ENCODE measurements at regions not wholly inside any gene's neighbourhood (a gene's known extent, or its start where the extent isn't known, plus 50 kb on each side); places are given as distances from the start of the nearest gene placed in this dataset.

DNA sequence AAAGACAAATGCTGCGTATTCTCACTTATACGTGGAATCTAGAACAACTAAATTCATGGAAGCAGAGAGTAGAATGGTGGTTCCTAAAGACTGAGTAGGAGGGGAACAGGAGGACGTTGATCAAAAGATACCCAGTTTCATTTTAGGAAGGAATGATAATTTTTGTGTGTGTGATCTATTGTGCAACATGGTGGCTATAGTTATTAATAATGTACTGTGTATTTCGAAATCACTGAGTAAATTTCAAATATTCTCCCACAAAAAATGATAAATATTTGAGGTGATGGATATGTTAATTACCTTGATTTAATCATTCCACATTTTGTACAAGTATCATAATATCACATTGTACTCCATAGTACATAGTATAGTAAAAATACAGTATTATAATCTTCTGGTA, 187.5 kb downstream of the MOXD1 start:
- no peak overlapping the region for H3K4me3 ChIP-seq (ENCODE audit: insufficient read length, low read depth)
- no peak for DNase-seq (ENCODE audit: low read depth, low spot score)
- TF ChIP-seq SUZ12 (IDR thresholded peaks at IDR 0.05; ENCODE audit: extremely low read depth, insufficient read depth, insufficient read length) = no peak
- TF ChIP-seq YY1 (IDR thresholded peaks at IDR 0.05; ENCODE audit: insufficient read depth, insufficient read length) = no peak
- no peak for TF ChIP-seq ZNF274 (IDR thresholded peaks at IDR 0.05; ENCODE audit: low read depth, low read length)
- H3K36me3 ChIP-seq (ENCODE audit: insufficient read depth, insufficient read length, low read length) = no peaks in the 10 kb centered on the region
- H3K9ac ChIP-seq (ENCODE audit: insufficient read length, low read depth) = no peak overlapping the region
- no peaks in the 10 kb centered on the region for H3K4me1 ChIP-seq (ENCODE audit: insufficient read depth, insufficient read length)
- H3K9me3 ChIP-seq (ENCODE audit: insufficient read depth, low read length) = peaks cover 7% of the 10 kb centered on the region; the same call in 1 of the 2 replicates
- H3K27me3 ChIP-seq (ENCODE audit: insufficient read depth, insufficient read length) = no peaks in the 10 kb centered on the region

DNA sequence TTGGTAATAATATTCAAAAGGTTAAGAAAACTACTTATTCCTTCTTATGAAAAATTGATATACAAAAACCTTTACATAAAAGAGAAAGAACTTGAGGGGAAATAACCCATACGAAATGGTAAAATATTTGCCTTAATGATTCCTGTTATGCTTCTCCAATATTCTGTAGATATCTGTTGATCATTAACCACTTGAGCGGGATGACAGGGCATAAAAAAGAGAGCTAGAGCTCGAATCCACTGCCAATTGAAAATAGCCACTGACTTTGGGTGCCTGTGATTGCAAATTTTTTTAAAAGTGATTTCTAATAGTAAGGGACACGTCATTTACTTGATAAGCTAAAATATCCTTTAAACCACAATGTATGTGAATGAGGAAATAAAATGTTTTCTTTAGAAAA, 188.1 kb downstream of the MOXD1 start:
- Histone ChIP-seq H3K4me3 (ENCODE audit: insufficient read length, low read depth) (no peak overlapping the region), H3K27me3 (ENCODE audit: insufficient read depth, insufficient read length) (no peaks in the 10 kb centered on the region), H3K9ac (ENCODE audit: insufficient read length, low read depth) (no peak overlapping the region), H3K36me3 (ENCODE audit: insufficient read depth, insufficient read length, low read length) (no peaks in the 10 kb centered on the region), H3K9me3 (ENCODE audit: insufficient read depth, low read length) (peaks cover 7% of the 10 kb centered on the region; the same call in 1 of the 2 replicates), H3K4me1 (ENCODE audit: insufficient read depth, insufficient read length) (no peaks in the 10 kb centered on the region)
- TF ChIP-seq YY1 (IDR thresholded peaks at IDR 0.05; ENCODE audit: insufficient read depth, insufficient read length) (no peak), ZNF274 (IDR thresholded peaks at IDR 0.05; ENCODE audit: low read depth, low read length) (no peak), SUZ12 (IDR thresholded peaks at IDR 0.05; ENCODE audit: extremely low read depth, insufficient read depth, insufficient read length) (no peak)
- DNase-seq (ENCODE audit: low read depth, low spot score) = no peak

DNA sequence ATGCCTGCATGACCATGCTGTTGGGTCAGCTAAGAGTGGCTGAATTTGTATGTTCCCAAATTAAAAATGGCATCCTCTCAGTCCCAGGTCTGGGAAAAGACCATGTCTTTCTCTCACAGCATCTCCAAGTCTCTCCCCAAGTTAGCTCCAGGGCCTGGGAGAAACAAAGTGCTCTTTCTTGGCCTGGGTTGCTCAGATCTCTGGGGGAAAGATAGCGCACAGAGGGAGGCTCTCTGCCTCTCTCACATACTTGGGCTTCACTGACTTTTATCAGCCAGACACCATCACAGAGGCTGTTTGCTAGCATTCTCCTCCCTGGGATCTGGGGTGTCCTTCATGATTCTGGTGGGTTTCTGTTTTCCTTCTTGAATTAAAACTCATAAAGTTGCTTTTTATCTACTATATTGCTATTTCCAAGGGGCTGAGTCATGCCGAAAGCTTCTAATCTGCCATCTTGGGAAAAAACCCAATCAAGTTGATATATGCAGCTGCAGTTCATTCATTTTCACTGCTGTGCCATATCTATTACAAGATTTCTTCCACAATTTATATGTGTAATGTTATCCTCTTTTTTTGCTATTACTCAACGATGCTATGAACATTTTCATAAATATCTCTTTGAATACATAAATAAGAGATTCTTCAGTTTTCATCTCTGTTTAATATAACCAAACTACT, 190.2 kb downstream of the MOXD1 start:
- Histone ChIP-seq H3K27me3 (ENCODE audit: insufficient read depth, insufficient read length) (no peaks in the 10 kb centered on the region), H3K4me1 (ENCODE audit: insufficient read depth, insufficient read length) (no peaks in the 10 kb centered on the region), H3K4me3 (ENCODE audit: insufficient read length, low read depth) (no peak overlapping the region), H3K9ac (ENCODE audit: insufficient read length, low read depth) (no peak overlapping the region), H3K9me3 (ENCODE audit: insufficient read depth, low read length) (peaks cover 7% of the 10 kb centered on the region; the same call in 1 of the 2 replicates), H3K36me3 (ENCODE audit: insufficient read depth, insufficient read length, low read length) (no peaks in the 10 kb centered on the region)
- no peak for TF ChIP-seq ZNF274 (IDR thresholded peaks at IDR 0.05; ENCODE audit: low read depth, low read length)
- TF ChIP-seq SUZ12 (IDR thresholded peaks at IDR 0.05; ENCODE audit: extremely low read depth, insufficient read depth, insufficient read length) = no peak
- no peak for TF ChIP-seq YY1 (IDR thresholded peaks at IDR 0.05; ENCODE audit: insufficient read depth, insufficient read length)
- DNase-seq (ENCODE audit: low read depth, low spot score) = no peak

DNA sequence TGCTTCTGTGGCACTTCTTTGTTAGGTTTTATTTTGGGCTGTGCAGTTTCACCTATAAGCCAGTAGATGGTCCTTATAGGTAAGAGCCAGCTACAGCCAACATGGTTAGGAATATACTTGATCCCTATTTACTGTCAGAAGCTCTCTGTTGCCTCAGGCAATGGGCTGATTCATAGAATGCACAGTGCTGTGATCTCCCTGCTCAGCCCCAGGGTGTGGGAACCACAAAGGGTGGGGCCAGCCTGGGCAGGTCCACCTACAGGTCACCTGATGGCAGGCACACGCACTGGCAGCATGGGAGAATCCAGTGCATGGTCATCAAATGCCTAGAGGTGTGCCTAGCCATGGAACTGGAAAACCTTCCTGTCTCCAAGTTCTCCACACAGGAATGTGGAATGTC, 191.9 kb downstream of the MOXD1 start:
- Histone ChIP-seq H3K4me1 (ENCODE audit: insufficient read depth, insufficient read length) (no peaks in the 10 kb centered on the region), H3K4me3 (ENCODE audit: insufficient read length, low read depth) (no peak overlapping the region), H3K36me3 (ENCODE audit: insufficient read depth, insufficient read length, low read length) (no peaks in the 10 kb centered on the region), H3K9me3 (ENCODE audit: insufficient read depth, low read length) (peaks cover 7% of the 10 kb centered on the region; the same call in 1 of the 2 replicates), H3K27me3 (ENCODE audit: insufficient read depth, insufficient read length) (no peaks in the 10 kb centered on the region), H3K9ac (ENCODE audit: insufficient read length, low read depth) (no peak overlapping the region)
- DNase-seq (ENCODE audit: low read depth, low spot score) = no peak
- TF ChIP-seq SUZ12 (IDR thresholded peaks at IDR 0.05; ENCODE audit: extremely low read depth, insufficient read depth, insufficient read length) = no peak
- TF ChIP-seq YY1 (IDR thresholded peaks at IDR 0.05; ENCODE audit: insufficient read depth, insufficient read length) = no peak
- TF ChIP-seq ZNF274 (IDR thresholded peaks at IDR 0.05; ENCODE audit: low read depth, low read length) = no peak

DNA sequence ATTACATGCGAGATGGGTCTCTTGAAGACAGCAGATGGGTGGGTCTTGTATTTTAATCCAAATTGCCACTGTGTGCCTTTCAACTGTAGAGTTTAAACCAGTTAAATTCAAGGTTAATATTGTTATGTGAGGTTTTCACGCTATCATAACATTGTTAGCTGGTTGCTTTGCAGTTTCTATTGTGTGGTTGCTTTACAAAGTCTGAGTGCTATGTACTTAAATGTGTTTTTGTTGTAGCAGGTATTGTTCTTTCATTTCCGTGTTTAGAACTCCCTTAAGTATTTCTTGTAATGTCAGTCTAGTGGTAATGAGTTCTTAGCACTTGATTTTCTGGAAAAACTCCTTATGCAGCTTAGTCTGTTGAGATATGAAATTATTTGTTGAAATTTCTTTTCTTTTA, 193.3 kb downstream of the MOXD1 start:
- TF ChIP-seq ZNF274 (IDR thresholded peaks at IDR 0.05; ENCODE audit: low read depth, low read length) (no peak), YY1 (IDR thresholded peaks at IDR 0.05; ENCODE audit: insufficient read depth, insufficient read length) (no peak), SUZ12 (IDR thresholded peaks at IDR 0.05; ENCODE audit: extremely low read depth, insufficient read depth, insufficient read length) (no peak)

DNA sequence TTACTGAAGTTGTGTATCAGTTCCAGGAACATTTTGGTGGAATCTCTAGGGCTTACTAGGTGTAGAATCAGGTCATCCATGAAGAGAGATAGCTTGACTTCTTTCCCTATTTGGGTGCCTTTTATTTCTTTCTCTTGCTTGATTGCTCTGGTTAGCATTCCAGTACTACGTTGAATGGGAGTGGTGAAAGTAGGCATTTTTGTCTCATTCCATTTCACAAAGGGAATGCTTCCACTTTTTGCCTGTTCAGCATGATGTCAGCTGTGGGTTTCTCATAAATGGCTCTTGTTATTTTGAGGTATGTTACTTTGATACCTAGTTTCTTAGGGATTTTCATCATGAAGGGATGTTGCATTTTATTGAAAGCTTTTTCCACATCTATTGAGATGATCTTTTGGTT, 195.3 kb downstream of the MOXD1 start:
- H3K9ac ChIP-seq (ENCODE audit: insufficient read length, low read depth) = no peak overlapping the region
- no peak for TF ChIP-seq YY1 (IDR thresholded peaks at IDR 0.05; ENCODE audit: insufficient read depth, insufficient read length)
- TF ChIP-seq SUZ12 (IDR thresholded peaks at IDR 0.05; ENCODE audit: extremely low read depth, insufficient read depth, insufficient read length) = no peak
- TF ChIP-seq ZNF274 (IDR thresholded peaks at IDR 0.05; ENCODE audit: low read depth, low read length) = no peak
- no peaks in the 10 kb centered on the region for H3K4me1 ChIP-seq (ENCODE audit: insufficient read depth, insufficient read length)
- H3K9me3 ChIP-seq (ENCODE audit: insufficient read depth, low read length) = peaks cover 7% of the 10 kb centered on the region; the same call in 1 of the 2 replicates
- no peaks in the 10 kb centered on the region for H3K27me3 ChIP-seq (ENCODE audit: insufficient read depth, insufficient read length)
- no peak for DNase-seq (ENCODE audit: low read depth, low spot score)
- H3K36me3 ChIP-seq (ENCODE audit: insufficient read depth, insufficient read length, low read length) = no peaks in the 10 kb centered on the region
- H3K4me3 ChIP-seq (ENCODE audit: insufficient read length, low read depth) = no peak overlapping the region

More for the DNA sequence above, 193.3 kb downstream of the MOXD1 start:
- no peak overlapping the region for H3K9ac ChIP-seq (ENCODE audit: insufficient read length, low read depth)
- no peak for DNase-seq (ENCODE audit: low read depth, low spot score)
- H3K36me3 ChIP-seq (ENCODE audit: insufficient read depth, insufficient read length, low read length) = no peaks in the 10 kb centered on the region
- no peak overlapping the region for H3K4me3 ChIP-seq (ENCODE audit: insufficient read length, low read depth)
- no peaks in the 10 kb centered on the region for H3K27me3 ChIP-seq (ENCODE audit: insufficient read depth, insufficient read length)
- H3K9me3 ChIP-seq (ENCODE audit: insufficient read depth, low read length) = peaks cover 7% of the 10 kb centered on the region; the same call in 1 of the 2 replicates
- no peaks in the 10 kb centered on the region for H3K4me1 ChIP-seq (ENCODE audit: insufficient read depth, insufficient read length)

DNA sequence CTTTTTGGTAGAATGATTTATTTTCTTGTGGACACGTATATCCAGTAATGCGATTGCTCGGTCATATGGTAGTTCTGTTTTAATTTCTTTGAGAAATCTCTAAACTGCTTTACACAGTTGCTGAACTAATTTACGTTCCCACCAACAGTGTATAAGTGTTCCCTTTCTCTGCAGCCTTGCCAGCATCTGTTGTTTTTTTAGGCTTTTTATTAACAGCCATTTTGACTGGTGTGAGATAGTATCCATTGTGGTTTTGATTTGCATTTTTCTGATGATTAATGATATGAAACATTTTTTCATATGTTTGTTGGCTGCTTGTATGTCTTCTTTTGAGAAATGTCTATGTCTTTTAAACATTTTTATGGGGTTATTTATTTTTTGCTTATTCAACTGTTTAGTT, 196.7 kb downstream of the MOXD1 start:
- H3K4me1 ChIP-seq (ENCODE audit: insufficient read depth, insufficient read length) = no peaks in the 10 kb centered on the region
- no peak for DNase-seq (ENCODE audit: low read depth, low spot score)
- H3K4me3 ChIP-seq (ENCODE audit: insufficient read length, low read depth) = no peak overlapping the region
- no peaks in the 10 kb centered on the region for H3K9me3 ChIP-seq (ENCODE audit: insufficient read depth, low read length)
- TF ChIP-seq YY1 (IDR thresholded peaks at IDR 0.05; ENCODE audit: insufficient read depth, insufficient read length) (no peak), ZNF274 (IDR thresholded peaks at IDR 0.05; ENCODE audit: low read depth, low read length) (no peak), SUZ12 (IDR thresholded peaks at IDR 0.05; ENCODE audit: extremely low read depth, insufficient read depth, insufficient read length) (no peak)
- H3K36me3 ChIP-seq (ENCODE audit: insufficient read depth, insufficient read length, low read length) = no peaks in the 10 kb centered on the region
- no peak overlapping the region for H3K9ac ChIP-seq (ENCODE audit: insufficient read length, low read depth)
- H3K27me3 ChIP-seq (ENCODE audit: insufficient read depth, insufficient read length) = no peaks in the 10 kb centered on the region
